ENCODE measurements at regions not wholly inside any gene's neighbourhood (a gene's known extent, or its start where the extent isn't known, plus 50 kb on each side); places are given as distances from the start of the nearest gene placed in this dataset.

- ChIA-PET CTCF (no interaction called here), POLR2A (no interaction called here)
- Mint-ChIP-seq H3K4me1 (peaks cover 17% of the 10 kb centered on the region), H3K27ac (no peak overlapping the region), H3K36me3 (no peaks in the 10 kb centered on the region), H3K4me3 (no peak overlapping the region), H3K9me3 (no peaks in the 10 kb centered on the region), H3K27me3 (ENCODE audit: low read depth) (no peaks in the 10 kb centered on the region)
- no peak for ATAC-seq
- TF ChIP-seq GTF2I (CRISPR knock-in tag; conservative IDR thresholded peaks at IDR 0.05), result no peak
- TF ChIP-seq EMX1 (CRISPR knock-in tag; IDR thresholded peaks at IDR 0.05), result no peak
- no peak for TF ChIP-seq USF1 (CRISPR knock-in tag; IDR thresholded peaks at IDR 0.05)
- no peak for TF ChIP-seq JAZF1 (CRISPR knock-in tag; IDR thresholded peaks at IDR 0.05)
- DNase-seq (ENCODE audit: low spot score), result no peak
These were observed 1892.1 kb downstream of the MAT2B start for GRCh38 chr5:165397516-165397915.

- ChIA-PET CTCF (no interaction called here), POLR2A (no interaction called here)
- H3K9me3 Mint-ChIP-seq, result no peaks in the 10 kb centered on the region
- H3K4me1 Mint-ChIP-seq, result peaks cover 17% of the 10 kb centered on the region
- no peaks in the 10 kb centered on the region for H3K36me3 Mint-ChIP-seq
- no peak overlapping the region for H3K4me3 Mint-ChIP-seq
- no peak for TF ChIP-seq SP1 (CRISPR knock-in tag; conservative IDR thresholded peaks at IDR 0.05)
- ATAC-seq, result no peak
- H3K27me3 Mint-ChIP-seq (ENCODE audit: low read depth), result no peaks in the 10 kb centered on the region
- no peak overlapping the region for H3K27ac Mint-ChIP-seq
- no peak for DNase-seq (ENCODE audit: low spot score)
These were observed 1894.7 kb downstream of the MAT2B start for GRCh38 chr5:165400086-165400485.

- Mint-ChIP-seq H3K4me3 (no peak overlapping the region), H3K9me3 (peaks cover 35% of the 10 kb centered on the region), H3K4me1 (peaks cover 17% of the 10 kb centered on the region), H3K27me3 (ENCODE audit: low read depth) (no peaks in the 10 kb centered on the region), H3K27ac (no peak overlapping the region), H3K36me3 (peaks cover 31% of the 10 kb centered on the region)
- CTCF ChIA-PET, result no interaction called here
- ATAC-seq (no peak), DNase-seq (ENCODE audit: low spot score) (no peak)
- no peak for TF ChIP-seq ZNF281 (CRISPR knock-in tag; IDR thresholded peaks at IDR 0.05)
- no peak for TF ChIP-seq FOXP1 (CRISPR knock-in tag; IDR thresholded peaks at IDR 0.05; ENCODE audit: borderline replicate concordance)
- TF ChIP-seq KAT7 (CRISPR knock-in tag; IDR thresholded peaks at IDR 0.05; ENCODE audit: borderline replicate concordance), result no peak
- TF ChIP-seq RELA (CRISPR knock-in tag; IDR thresholded peaks at IDR 0.05; ENCODE audit: borderline replicate concordance), result no peak
- TF ChIP-seq ZNF423 (CRISPR knock-in tag; IDR thresholded peaks at IDR 0.05), result no peak
- TF ChIP-seq NR1H2 (CRISPR knock-in tag; IDR thresholded peaks at IDR 0.05), result no peak
- POLR2A ChIA-PET, result no interaction called here
These were observed 1899.5 kb downstream of the MAT2B start for GRCh38 chr5:165404917-165405316.

- Mint-ChIP-seq H3K27me3 (ENCODE audit: low read depth) (no peaks in the 10 kb centered on the region), H3K36me3 (peaks cover 34% of the 10 kb centered on the region), H3K4me1 (peaks cover 14% of the 10 kb centered on the region), H3K4me3 (no peak overlapping the region), H3K9me3 (peaks cover 40% of the 10 kb centered on the region), H3K27ac (no peak overlapping the region)
- ChIA-PET CTCF (no interaction called here), POLR2A (no interaction called here)
- TF ChIP-seq ARID4B (CRISPR knock-in tag; IDR thresholded peaks at IDR 0.05; ENCODE audit: borderline replicate concordance), result no peak
- ATAC-seq, result no peak
- DNase-seq (ENCODE audit: low spot score), result no peak
These were observed 1899.9 kb downstream of the MAT2B start for GRCh38 chr5:165405340-165405739.
